Esophagus muscularis mucosa (tissue), 4 donors: ENCODE measurements at regions not wholly inside any gene's neighbourhood (a gene's known extent, or its start where the extent isn't known, plus 50 kb on each side); places are given as distances from the start of the nearest gene placed in this dataset.

Source experiments
- CTCF ChIP-seq, 3 experiments: fragments of 200-600 bp in 2 of 3; fragments of 450-650 bp in 1 of 3; sonication (generic) in 2 of 3; IDR thresholded peaks; one replicate each; pipeline ENCODE4 v1.5.1; 2017 to 2019; ENCODE audit warnings: antibody characterized with exemption in 3 of 3, mild to moderate bottlenecking in 2 of 3, moderate library complexity in 1 of 3
- EP300 ChIP-seq: sonication (generic); formaldehyde crosslinking; IDR thresholded peaks from one replicate; pipeline ENCODE4 v1.6.1; 2017; ENCODE audit warnings: antibody characterized with exemption
- POLR2A ChIP-seq: fragments of 450-650 bp; IDR thresholded peaks from one replicate; pipeline ENCODE4 v1.6.1; 2017; ENCODE audit warnings: antibody characterized with exemption, moderate library complexity, mild to moderate bottlenecking, low read depth

- TF ChIP-seq CTCF (IDR thresholded peaks at IDR 0.05) = no peak
- TF ChIP-seq POLR2A = no peak
- no peak for TF ChIP-seq EP300
These were observed 587.7 kb downstream of the CPS1 start for GRCh38 chr2:211144078-211144477.
